ENCODE measurements at regions not wholly inside any gene's neighbourhood (a gene's known extent, or its start where the extent isn't known, plus 50 kb on each side); places are given as distances from the start of the nearest gene placed in this dataset.

DNA sequence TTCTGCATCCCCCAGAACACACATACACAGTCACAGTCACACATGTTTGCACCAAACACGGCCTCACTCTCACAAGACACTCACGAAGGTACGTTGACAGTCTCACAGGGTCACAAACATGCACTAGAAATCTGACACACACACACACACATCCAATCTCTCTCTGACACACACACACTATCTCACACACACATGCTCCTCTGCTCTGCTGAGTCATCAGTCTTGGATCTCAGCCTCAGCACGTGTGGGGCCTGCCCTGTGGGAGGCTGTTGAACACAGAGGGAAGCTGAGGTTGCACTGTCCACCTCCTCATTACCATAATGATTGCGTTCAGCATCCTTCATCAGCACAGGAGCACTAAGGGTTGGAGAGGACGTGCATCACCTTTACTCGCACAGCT, 188.8 kb downstream of the MTRR start:
- H2AFZ ChIP-seq (ENCODE audit: low read depth, low read length): no peak overlapping the region
- H3K79me2 ChIP-seq (ENCODE audit: control insufficient read depth, insufficient read depth, low read length): no peaks in the 10 kb centered on the region
- BruUV-seq (replicated peaks): no TSS peak
- peaks cover 12% of the 10 kb centered on the region for H3K9me3 ChIP-seq (replicated peaks; ENCODE audit: control insufficient read depth, insufficient read depth, low read length)
- no peak overlapping the region for H3K27ac ChIP-seq (ENCODE audit: insufficient read depth, low read depth, low read length)
- FAIRE-seq (no peak), DNase-seq (ENCODE audit: low read depth, low spot score) (no peak)
- no peaks in the 10 kb centered on the region for H3K9me1 ChIP-seq (replicated peaks; ENCODE audit: control insufficient read depth, extremely low read depth, insufficient read depth, low read length)
- CTCF ChIA-PET: no interaction called here
- H3K36me3 ChIP-seq (ENCODE audit: control insufficient read depth in 2 of 2, extremely low read depth in 1 of 2, insufficient read depth in 2 of 2, low read length in 2 of 2): no peaks in the 10 kb centered on the region
- H3K9ac ChIP-seq (replicated peaks; ENCODE audit: extremely low read depth, insufficient read depth, low read length): no peak overlapping the region
- POLR2A ChIA-PET: no interaction called here
- H3K4me2 ChIP-seq (ENCODE audit: insufficient read depth, low read length): no peak overlapping the region
- intact Hi-C loops (cut with micrococcal nuclease) (no loop called here), dilution Hi-C loops (cut with MboI; ENCODE audit: extremely low pct_ligation_motif_present, low sequenced_read_pairs) (no loop called here)
- H3K27me3 ChIP-seq (ENCODE audit: control insufficient read depth in 2 of 2, insufficient read depth in 2 of 2, low read length in 2 of 2): no peaks in the 10 kb centered on the region
- no peaks in the 10 kb centered on the region for H4K20me1 ChIP-seq (replicated peaks; ENCODE audit: control insufficient read depth, extremely low read depth, insufficient read depth, low read length)
- no peaks in the 10 kb centered on the region for H3K4me1 ChIP-seq (ENCODE audit: control insufficient read depth, extremely low read depth, insufficient read depth, low read length)
- TF ChIP-seq, protein P1, sequence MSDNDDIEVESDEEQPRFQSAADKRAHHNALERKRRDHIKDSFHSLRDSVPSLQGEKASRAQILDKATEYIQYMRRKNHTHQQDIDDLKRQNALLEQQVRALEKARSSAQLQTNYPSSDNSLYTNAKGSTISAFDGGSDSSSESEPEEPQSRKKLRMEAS (IDR thresholded peaks at IDR 0.05; ENCODE audit: insufficient read depth, insufficient read length): no peak
- TF ChIP-seq FOS (IDR thresholded peaks at IDR 0.05; ENCODE audit: borderline replicate concordance, insufficient read depth, low read length) (no peak), EZH2 (IDR thresholded peaks at IDR 0.05; ENCODE audit: borderline replicate concordance, low read depth, low read length, severe bottlenecking) (no peak), POLR2A (IDR thresholded peaks at IDR 0.05; ENCODE audit: low read depth, low read length) (no peak), JUN (IDR thresholded peaks at IDR 0.05; ENCODE audit: borderline replicate concordance, insufficient read depth, insufficient read length, low read depth) (no peak), GATA2 (IDR thresholded peaks at IDR 0.05; ENCODE audit: insufficient read depth, insufficient read length, low read depth, low read length) (no peak), POLR2AphosphoS5 (IDR thresholded peaks at IDR 0.05; ENCODE audit: insufficient read depth, low read depth, low read length) (no peak), MYC (IDR thresholded peaks at IDR 0.05; ENCODE audit: low read depth, low read length) (no peak)
- TF ChIP-seq, protein P2, sequence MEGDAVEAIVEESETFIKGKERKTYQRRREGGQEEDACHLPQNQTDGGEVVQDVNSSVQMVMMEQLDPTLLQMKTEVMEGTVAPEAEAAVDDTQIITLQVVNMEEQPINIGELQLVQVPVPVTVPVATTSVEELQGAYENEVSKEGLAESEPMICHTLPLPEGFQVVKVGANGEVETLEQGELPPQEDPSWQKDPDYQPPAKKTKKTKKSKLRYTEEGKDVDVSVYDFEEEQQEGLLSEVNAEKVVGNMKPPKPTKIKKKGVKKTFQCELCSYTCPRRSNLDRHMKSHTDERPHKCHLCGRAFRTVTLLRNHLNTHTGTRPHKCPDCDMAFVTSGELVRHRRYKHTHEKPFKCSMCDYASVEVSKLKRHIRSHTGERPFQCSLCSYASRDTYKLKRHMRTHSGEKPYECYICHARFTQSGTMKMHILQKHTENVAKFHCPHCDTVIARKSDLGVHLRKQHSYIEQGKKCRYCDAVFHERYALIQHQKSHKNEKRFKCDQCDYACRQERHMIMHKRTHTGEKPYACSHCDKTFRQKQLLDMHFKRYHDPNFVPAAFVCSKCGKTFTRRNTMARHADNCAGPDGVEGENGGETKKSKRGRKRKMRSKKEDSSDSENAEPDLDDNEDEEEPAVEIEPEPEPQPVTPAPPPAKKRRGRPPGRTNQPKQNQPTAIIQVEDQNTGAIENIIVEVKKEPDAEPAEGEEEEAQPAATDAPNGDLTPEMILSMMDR (IDR thresholded peaks at IDR 0.05; ENCODE audit: extremely low read depth in 1 of 2, insufficient read depth in 1 of 2, low read depth in 1 of 2, low read length in 2 of 2): no peak
- no peak overlapping the region for H3K4me3 ChIP-seq (replicated peaks in 1 of 3; ENCODE audit: insufficient read depth in 1 of 3, low read depth in 1 of 3, low read length in 3 of 3)

Measured in endothelial cell of umbilical vein (primary cell).